ENCODE measurements at regions not wholly inside any gene's neighbourhood (a gene's known extent, or its start where the extent isn't known, plus 50 kb on each side); places are given as distances from the start of the nearest gene placed in this dataset.

GRCh38 chr18:25503567-25504081 is 151.7 kb upstream of the ZNF521 start:
- TF ChIP-seq CTCF (conservative IDR thresholded peaks at IDR 0.05; ENCODE audit: low read length) (no peak), EZH2phosphoT487 (IDR thresholded peaks at IDR 0.05; ENCODE audit: borderline replicate concordance) (no peak)

All from Loucy (cell line).